ENCODE measurements at regions not wholly inside any gene's neighbourhood (a gene's known extent, or its start where the extent isn't known, plus 50 kb on each side); places are given as distances from the start of the nearest gene placed in this dataset.

- no peak for TF ChIP-seq CTCF (IDR thresholded peaks at IDR 0.05; ENCODE audit: control extremely low read depth, extremely low read depth)
- no peaks in the 10 kb centered on the region for H3K9me3 ChIP-seq (ENCODE audit: control insufficient read depth in 4 of 4, insufficient read depth in 3 of 4, low read length in 3 of 4)
- DNase-seq: no peak
- H3K4me1 ChIP-seq (ENCODE audit: control insufficient read depth in 5 of 5, insufficient read depth in 5 of 5, low read length in 5 of 5): peaks cover 0 to 14% (median 4%) of the 10 kb centered on the region in 5 donors
- no peaks in the 10 kb centered on the region for H3K27me3 ChIP-seq (ENCODE audit: control insufficient read depth in 3 of 3, insufficient read depth in 3 of 3, low read length in 2 of 3)
- H3K9ac ChIP-seq (ENCODE audit: insufficient read depth in 1 of 2, low read length in 2 of 2): no peak overlapping the region
- no peak overlapping the region for H3K4me3 ChIP-seq
- H3K36me3 ChIP-seq (ENCODE audit: control insufficient read depth in 4 of 4, insufficient read depth in 4 of 4, low read length in 4 of 4): no peaks in the 10 kb centered on the region
- no peak for ATAC-seq (ENCODE audit: insufficient read depth, low FRiP score)
- H3K27ac ChIP-seq (ENCODE audit: low read depth in 1 of 2, low read length in 1 of 2): no peak overlapping the region
- WGBS, 2 donors: 82 to 86% methylated on average over 2 of the region's 2 CpGs
Observed at GRCh38 chr5:158172005-158172404, 313.1 kb upstream of the CLINT1 start.

GRCh38 chr5:158170534-158170933, 311.6 kb upstream of the CLINT1 start:
- Histone ChIP-seq H3K9ac (ENCODE audit: insufficient read depth in 1 of 2, low read length in 2 of 2) (no peak overlapping the region), H3K4me1 (ENCODE audit: control insufficient read depth in 5 of 5, insufficient read depth in 5 of 5, low read length in 5 of 5) (peaks cover 0 to 6% (median 0%) of the 10 kb centered on the region in 5 donors), H3K36me3 (ENCODE audit: control insufficient read depth in 4 of 4, insufficient read depth in 4 of 4, low read length in 4 of 4) (no peaks in the 10 kb centered on the region), H3K27ac (ENCODE audit: low read depth in 1 of 2, low read length in 1 of 2) (no peak overlapping the region), H3K27me3 (ENCODE audit: control insufficient read depth in 3 of 3, insufficient read depth in 3 of 3, low read length in 2 of 3) (no peaks in the 10 kb centered on the region), H3K4me3 (no peak overlapping the region), H3K9me3 (ENCODE audit: control insufficient read depth in 4 of 4, insufficient read depth in 3 of 4, low read length in 3 of 4) (no peaks in the 10 kb centered on the region)
- DNase-seq (no peak), ATAC-seq (ENCODE audit: insufficient read depth, low FRiP score) (no peak)
- WGBS, 2 donors: 88 to 91% methylated on average over 2 of the region's 2 CpGs
- no peak for TF ChIP-seq CTCF (IDR thresholded peaks at IDR 0.05; ENCODE audit: control extremely low read depth, extremely low read depth)

- DNase-seq (no peak), ATAC-seq (ENCODE audit: insufficient read depth, low FRiP score) (no peak)
- Histone ChIP-seq H3K27me3 (ENCODE audit: control insufficient read depth in 3 of 3, insufficient read depth in 3 of 3, low read length in 2 of 3) (peaks cover 0 to 2% (median 0%) of the 10 kb centered on the region in 3 donors), H3K4me3 (no peak overlapping the region), H3K27ac (ENCODE audit: low read depth in 1 of 2, low read length in 1 of 2) (no peak overlapping the region), H3K36me3 (ENCODE audit: control insufficient read depth in 4 of 4, insufficient read depth in 4 of 4, low read length in 4 of 4) (no peaks in the 10 kb centered on the region), H3K9me3 (ENCODE audit: control insufficient read depth in 4 of 4, insufficient read depth in 3 of 4, low read length in 3 of 4) (no peaks in the 10 kb centered on the region), H3K4me1 (ENCODE audit: control insufficient read depth in 5 of 5, insufficient read depth in 5 of 5, low read length in 5 of 5) (peaks cover 0 to 3% (median 0%) of the 10 kb centered on the region in 5 donors), H3K9ac (ENCODE audit: insufficient read depth in 1 of 2, low read length in 2 of 2) (no peak overlapping the region)
- no peak for TF ChIP-seq CTCF (IDR thresholded peaks at IDR 0.05; ENCODE audit: control extremely low read depth, extremely low read depth)
- 77 to 86% methylated on average over 3 of the region's 3 CpGs for WGBS, 2 donors
Observed at GRCh38 chr5:158170060-158170459, 311.1 kb upstream of the CLINT1 start.

GRCh38 chr5:158166424-158166823, 307.5 kb upstream of the CLINT1 start:
- Histone ChIP-seq H3K36me3 (ENCODE audit: control insufficient read depth in 4 of 4, insufficient read depth in 4 of 4, low read length in 4 of 4) (no peaks in the 10 kb centered on the region), H3K27me3 (ENCODE audit: control insufficient read depth in 3 of 3, insufficient read depth in 3 of 3, low read length in 2 of 3) (peaks cover 0 to 2% (median 0%) of the 10 kb centered on the region in 3 donors), H3K9me3 (ENCODE audit: control insufficient read depth in 4 of 4, insufficient read depth in 3 of 4, low read length in 3 of 4) (peaks cover 0 to 4% (median 0%) of the 10 kb centered on the region in 4 donors), H3K4me3 (no peak overlapping the region), H3K4me1 (ENCODE audit: control insufficient read depth in 5 of 5, insufficient read depth in 5 of 5, low read length in 5 of 5) (no peaks in the 10 kb centered on the region), H3K27ac (ENCODE audit: low read depth in 1 of 2, low read length in 1 of 2) (no peak overlapping the region), H3K9ac (ENCODE audit: insufficient read depth in 1 of 2, low read length in 2 of 2) (no peak overlapping the region)
- no peak for TF ChIP-seq CTCF (IDR thresholded peaks at IDR 0.05; ENCODE audit: control extremely low read depth, extremely low read depth)
- WGBS, 2 donors: 58 to 63% methylated on average over 5 of the region's 5 CpGs
- DNase-seq (no peak), ATAC-seq (ENCODE audit: insufficient read depth, low FRiP score) (no peak)

Measured in lung (tissue), 11 donors.